K562 (cell line): ENCODE measurements at regions not wholly inside any gene's neighbourhood (a gene's known extent, or its start where the extent isn't known, plus 50 kb on each side); places are given as distances from the start of the nearest gene placed in this dataset.

Experiments
- ARID1B ChIP-seq: fragments of 450-650 bp; IDR thresholded peaks from 2 replicates; pipeline ENCODE4 v1.6.1; 2016; ENCODE audit warnings: antibody characterized with exemption, mild to moderate bottlenecking, inconsistent platforms
- ARNT ChIP-seq, 2 experiments: fragments of 450-650 bp; IDR thresholded peaks; 2 replicates each; pipeline ENCODE4 v1.6.1; 2016; ENCODE audit warnings: mild to moderate bottlenecking in 1 of 2
- CEBPB ChIP-seq: fragments of 450-650 bp; IDR thresholded peaks from 2 replicates; pipeline ENCODE4 v1.6.1; 2016; ENCODE audit warnings: missing genetic modification characterization, missing compliant biosample characterization
- CREB5 ChIP-seq: fragments of 250-450 bp; sonication (Bioruptor Pico); IDR thresholded peaks from 2 replicates; pipeline ENCODE4 v1.5.0; 2020; ENCODE audit warnings: mild to moderate bottlenecking
- FOXA3 ChIP-seq, 2 experiments: fragments of 450-650 bp in 1 of 2; sonication (generic) in 1 of 2; formaldehyde crosslinking; IDR thresholded peaks in 1 of 2; conservative IDR thresholded peaks in 1 of 2; 2 replicates each; pipeline versions ENCODE4 v1.4.0 to v1.8.0; 2020 to 2022; ENCODE audit warnings: mild to moderate bottlenecking in 2 of 2, missing genetic modification reagents in 1 of 2
- FUS ChIP-seq: fragments of 200-400 bp; formaldehyde crosslinking; optimal IDR thresholded peaks from 2 replicates; pipeline ENCODE3; 2017; ENCODE audit warnings: low read depth, low read length
- GTF2F1 ChIP-seq: IDR thresholded peaks from 2 replicates; pipeline ENCODE4 v1.6.1; 2011; ENCODE audit warnings: low read depth, low read length, improper control_type of control experiment
- JUND ChIP-seq, 2 experiments: IDR thresholded peaks; 2 replicates in 1 of 2; 3 replicates in 1 of 2; pipeline ENCODE4 v1.6.1; 2011; ENCODE audit warnings: borderline replicate concordance in 2 of 2, low read depth in 2 of 2, low read length in 2 of 2, improper control_type of control experiment in 1 of 2, missing biosample characterization in 1 of 2, missing genetic modification characterization in 1 of 2, missing genetic modification reagents in 1 of 2
- MEIS2 ChIP-seq: fragments of 450-650 bp; IDR thresholded peaks from 2 replicates; pipeline ENCODE4 v1.6.1; 2014; ENCODE audit warnings: mild to moderate bottlenecking; ENCODE audit not compliant: partially characterized antibody
- NFIC ChIP-seq: fragments of 450-650 bp; IDR thresholded peaks from 2 replicates; pipeline ENCODE4 v1.6.1; 2017; ENCODE audit warnings: mild to moderate bottlenecking, inconsistent platforms
- OTX1 ChIP-seq: fragments of 450-650 bp; formaldehyde crosslinking; IDR thresholded peaks from 2 replicates; pipeline ENCODE4 v1.4.0; 2022; ENCODE audit warnings: mild to moderate bottlenecking
- RBM39 ChIP-seq: fragments of 200-400 bp; formaldehyde crosslinking; optimal IDR thresholded peaks from 2 replicates; pipeline ENCODE3; 2018; ENCODE audit warnings: low read depth, low read length
- STAT6 ChIP-seq: sonication (generic); formaldehyde crosslinking; IDR thresholded peaks from 2 replicates; pipeline ENCODE4 v1.8.1; 2023; ENCODE audit warnings: mild to moderate bottlenecking, missing genetic modification reagents
- TBL1XR1 ChIP-seq, 2 experiments: IDR thresholded peaks; 2 replicates each; pipeline ENCODE4 v1.6.1; 2012; ENCODE audit warnings: improper control_type of control experiment in 2 of 2, low read length in 2 of 2, mild to moderate bottlenecking in 1 of 2
- TEAD4 ChIP-seq, 2 experiments: sonication (generic) in 1 of 2; formaldehyde crosslinking in 1 of 2; IDR thresholded peaks; 2 replicates each; pipeline versions ENCODE4 v1.6.1 to v1.8.0; 2012 to 2022; ENCODE audit warnings: borderline replicate concordance in 1 of 2, inconsistent platforms in 1 of 2, low read length in 1 of 2, mild to moderate bottlenecking in 1 of 2, missing genetic modification reagents in 1 of 2
- XRCC4 ChIP-seq: IDR thresholded peaks from one replicate; pipeline ENCODE4 v1.6.1; 2011; ENCODE audit not compliant: insufficient read depth, insufficient read length; ENCODE audit errors: extremely low read depth
- TF ChIP-seq, protein P1 (sequence below), 2 experiments: fragments of 450-650 bp; IDR thresholded peaks; 2 replicates each; pipeline ENCODE4 v1.6.1; 2016

GRCh38 chr3:193942516-193943055 lies 193.4 kb upstream of the HES1 start (continued):
- TF ChIP-seq OTX1 (0 out of 2 replicates have a peak, but pooled peaks have one; percentile 50), FOXA3 (CRISPR knock-in tag; conservative IDR thresholded peaks at IDR 0.05 in 1 of 2, IDR thresholded peaks at IDR 0.05 in 1 of 2) (0 out of 4 replicates have a peak, but pooled peaks of 1 of the 2 experiments have one; percentile 24), FUS (no peak), ARNT (IDR thresholded peaks at IDR 0.05) (no peak), XRCC4 (no peak), TBL1XR1 (IDR thresholded peaks at IDR 0.05; ENCODE audit: low read length in 2 of 2) (no peak; a peak in 1 of 4 replicates), RBM39 (peak; percentile 48), MEIS2 (peak; percentile 91), NFIC (0 out of 2 replicates have a peak, but pooled peaks have one; percentile 34), CEBPB (no peak), TEAD4 (IDR thresholded peaks at IDR 0.05; ENCODE audit: low read length) (peak; percentile 27; the same call in 1 of the 2 replicates), TEAD4 (CRISPR knock-in tag; IDR thresholded peaks at IDR 0.05; ENCODE audit: borderline replicate concordance) (no peak), CREB5 (CRISPR knock-in tag) (0 out of 2 replicates have a peak, but pooled peaks have one; percentile 66), STAT6 (no peak), ARID1B (peak; percentile 65; the same call in 1 of the 2 replicates), GTF2F1 (0 out of 2 replicates have a peak, but pooled peaks have one; percentile 40), JUND (IDR thresholded peaks at IDR 0.05; ENCODE audit: borderline replicate concordance, low read depth, low read length) (peak; percentile 54; the same call in 1 of the 2 replicates), JUND (tag; IDR thresholded peaks at IDR 0.05; ENCODE audit: borderline replicate concordance, low read depth, low read length) (peak; percentile 61; the same call in 2 of the 3 replicates)
- TF ChIP-seq, protein P1, sequence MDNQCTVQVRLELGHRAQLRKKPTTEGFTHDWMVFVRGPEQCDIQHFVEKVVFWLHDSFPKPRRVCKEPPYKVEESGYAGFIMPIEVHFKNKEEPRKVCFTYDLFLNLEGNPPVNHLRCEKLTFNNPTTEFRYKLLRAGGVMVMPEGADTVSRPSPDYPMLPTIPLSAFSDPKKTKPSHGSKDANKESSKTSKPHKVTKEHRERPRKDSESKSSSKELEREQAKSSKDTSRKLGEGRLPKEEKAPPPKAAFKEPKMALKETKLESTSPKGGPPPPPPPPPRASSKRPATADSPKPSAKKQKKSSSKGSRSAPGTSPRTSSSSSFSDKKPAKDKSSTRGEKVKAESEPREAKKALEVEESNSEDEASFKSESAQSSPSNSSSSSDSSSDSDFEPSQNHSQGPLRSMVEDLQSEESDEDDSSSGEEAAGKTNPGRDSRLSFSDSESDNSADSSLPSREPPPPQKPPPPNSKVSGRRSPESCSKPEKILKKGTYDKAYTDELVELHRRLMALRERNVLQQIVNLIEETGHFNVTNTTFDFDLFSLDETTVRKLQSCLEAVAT (IDR thresholded peaks at IDR 0.05), result peak in 1 of 2 experiments; percentile 90; a peak in 2 of 4 replicates
